ENCODE measurements at regions not wholly inside any gene's neighbourhood (a gene's known extent, or its start where the extent isn't known, plus 50 kb on each side); places are given as distances from the start of the nearest gene placed in this dataset.

GRCh38 chr2:71744781-71745180, 291.4 kb downstream of the DYSF start:
- DNase-seq: no peak

- DNase-seq: no peak
Observed at GRCh38 chr2:71743995-71744675, 290.8 kb downstream of the DYSF start.

GRCh38 chr2:71742953-71743601, 289.7 kb downstream of the DYSF start:
- no peak for DNase-seq

GRCh38 chr2:71736986-71737385, 283.6 kb downstream of the DYSF start:
- DNase-seq: no peak

- no peak for DNase-seq
Observed at GRCh38 chr2:71736091-71736861, 282.9 kb downstream of the DYSF start.
